Osteoblast (primary cell): ENCODE measurements at regions not wholly inside any gene's neighbourhood (a gene's known extent, or its start where the extent isn't known, plus 50 kb on each side); places are given as distances from the start of the nearest gene placed in this dataset.

Source experiments
- DNase-seq: peaks from one replicate; pipeline ENCODE4 v3.0.0; 2011; ENCODE audit warnings: low spot score, mixed read lengths; ENCODE audit not compliant: insufficient read length; ENCODE audit errors: missing footprints
- H2AFZ ChIP-seq: 2 replicates; pipeline ENCODE4 v1.6.0; 2011; ENCODE audit warnings: mild to moderate bottlenecking, low read length
- H3K27ac ChIP-seq: 2 replicates; pipeline ENCODE4 v1.5.1; 2011; ENCODE audit warnings: mild to moderate bottlenecking, low read depth, low read length, moderate library complexity
- H3K27me3 ChIP-seq: 2 replicates; pipeline ENCODE4 v1.6.0; 2012; ENCODE audit warnings: mild to moderate bottlenecking, control low read depth, inconsistent platforms, low read length, moderate library complexity; ENCODE audit not compliant: insufficient read depth
- H3K36me3 ChIP-seq: 2 replicates; pipeline ENCODE4 v1.5.1; 2011; ENCODE audit warnings: mild to moderate bottlenecking, low read length, control low read depth, moderate library complexity; ENCODE audit not compliant: insufficient read depth
- H3K4me1 ChIP-seq: 2 replicates; pipeline ENCODE4 v1.5.1; 2011; ENCODE audit warnings: mild to moderate bottlenecking, low read length, control low read depth, moderate library complexity; ENCODE audit not compliant: insufficient read depth
- H3K4me2 ChIP-seq: 2 replicates; pipeline ENCODE4 v1.6.0; 2011; ENCODE audit warnings: mild to moderate bottlenecking, low read length; ENCODE audit not compliant: insufficient read depth
- H3K4me3 ChIP-seq: fragments of 200-600 bp; sonication (generic); 3 replicates; pipeline ENCODE4 v1.5.1; 2012; ENCODE audit warnings: mild to moderate bottlenecking, low read length, inconsistent platforms; ENCODE audit not compliant: insufficient read depth
- H3K79me2 ChIP-seq: 2 replicates; pipeline ENCODE4 v1.6.0; 2012; ENCODE audit warnings: mild to moderate bottlenecking, low read length, control low read depth, inconsistent platforms; ENCODE audit not compliant: insufficient read depth
- H3K9me3 ChIP-seq: 2 replicates; pipeline ENCODE4 v1.5.1; 2011; ENCODE audit warnings: low read depth, low read length, control low read depth
- H4K20me1 ChIP-seq: 2 replicates; pipeline ENCODE4 v1.6.0; 2012; ENCODE audit warnings: mild to moderate bottlenecking, low read length, control low read depth; ENCODE audit not compliant: insufficient read depth
- CTCF ChIP-seq: IDR thresholded peaks from 2 replicates; pipeline ENCODE4 v1.5.1; 2011; ENCODE audit warnings: mild to moderate bottlenecking, low read depth, low read length, moderate library complexity; ENCODE audit errors: extremely low read depth

- Histone ChIP-seq H3K4me3 (no peak overlapping the region), H3K27ac (no peak overlapping the region), H4K20me1 (no peaks in the 10 kb centered on the region), H3K27me3 (peaks cover 4% of the 10 kb centered on the region), H2AFZ (no peak overlapping the region), H3K79me2 (no peaks in the 10 kb centered on the region), H3K36me3 (no peaks in the 10 kb centered on the region), H3K9me3 (no peaks in the 10 kb centered on the region), H3K4me1 (peaks cover 18% of the 10 kb centered on the region), H3K4me2 (no peak overlapping the region)
- TF ChIP-seq CTCF: no peak
- DNase-seq: no peak
These were observed 175.6 kb downstream of the SOX9 start for GRCh38 chr17:72296456-72296855.

- Histone ChIP-seq H4K20me1 (no peaks in the 10 kb centered on the region), H3K27ac (peak overlapping the region; percentile 38), H3K79me2 (no peaks in the 10 kb centered on the region), H3K36me3 (no peaks in the 10 kb centered on the region), H3K4me3 (peak overlapping the region; percentile 13), H3K4me2 (peak overlapping the region; percentile 60), H3K4me1 (peaks cover 18% of the 10 kb centered on the region), H3K27me3 (no peaks in the 10 kb centered on the region), H3K9me3 (no peaks in the 10 kb centered on the region), H2AFZ (peak overlapping the region; percentile 54)
- no peak for TF ChIP-seq CTCF
- peak; percentile 77 for DNase-seq
These were observed 176.7 kb downstream of the SOX9 start for GRCh38 chr17:72297326-72298115.

- Histone ChIP-seq H3K4me1 (peaks cover 18% of the 10 kb centered on the region), H3K4me3 (no peak overlapping the region), H2AFZ (no peak overlapping the region), H3K27me3 (no peaks in the 10 kb centered on the region), H3K4me2 (no peak overlapping the region), H3K9me3 (no peaks in the 10 kb centered on the region), H3K36me3 (no peaks in the 10 kb centered on the region), H3K27ac (no peak overlapping the region), H4K20me1 (no peaks in the 10 kb centered on the region), H3K79me2 (no peaks in the 10 kb centered on the region)
- no peak for TF ChIP-seq CTCF
- DNase-seq: no peak
These were observed 178.3 kb downstream of the SOX9 start for GRCh38 chr17:72299100-72299499.

GRCh38 chr17:72299592-72299991 lies 178.8 kb downstream of the SOX9 start:
- Histone ChIP-seq H3K9me3 (no peaks in the 10 kb centered on the region), H3K4me3 (no peak overlapping the region), H3K36me3 (no peaks in the 10 kb centered on the region), H3K4me1 (peaks cover 18% of the 10 kb centered on the region), H2AFZ (no peak overlapping the region), H3K27me3 (no peaks in the 10 kb centered on the region), H3K4me2 (no peak overlapping the region), H3K27ac (no peak overlapping the region), H3K79me2 (no peaks in the 10 kb centered on the region), H4K20me1 (no peaks in the 10 kb centered on the region)
- DNase-seq: no peak
- no peak for TF ChIP-seq CTCF
